Peyer's patch (tissue), 4 donors: ENCODE measurements at regions not wholly inside any gene's neighbourhood (a gene's known extent, or its start where the extent isn't known, plus 50 kb on each side); places are given as distances from the start of the nearest gene placed in this dataset.

Source experiments
- DNase-seq, 3 donors: peaks; one replicate each; pipeline ENCODE4 v3.0.0-alpha.2; 2017 to 2019
- H3K27ac ChIP-seq, 4 donors: fragments of 200-600 bp; sonication (generic); one replicate each; pipeline ENCODE4 v1.5.1; 2016 to 2019
- H3K27me3 ChIP-seq, 2 donors: fragments of 200-600 bp; sonication (generic); one replicate each; pipeline ENCODE4 v1.5.1; 2019
- H3K36me3 ChIP-seq, 3 donors: fragments of 200-600 bp; sonication (generic); one replicate each; pipeline ENCODE4 v1.5.1; 2016 to 2019
- H3K4me1 ChIP-seq, 4 donors: fragments of 200-600 bp; sonication (generic); one replicate each; pipeline ENCODE4 v1.5.1; 2016 to 2019
- H3K4me3 ChIP-seq, 4 donors: fragments of 200-600 bp; sonication (generic); 1 replicate in 3 of 4; 2 replicates in 1 of 4; pipeline ENCODE4 v1.5.1; 2016 to 2019; ENCODE audit warnings: mild to moderate bottlenecking in 1 of 4
- H3K9me3 ChIP-seq, 4 donors: fragments of 200-600 bp; sonication (generic); one replicate each; pipeline ENCODE4 v1.5.1; 2016 to 2019; ENCODE audit warnings: mild to moderate bottlenecking in 1 of 4
- CTCF ChIP-seq, 6 experiments: fragments of 450-650 bp in 4 of 6; fragments of 200-600 bp in 2 of 6; sonication (generic) in 1 of 6; IDR thresholded peaks; one replicate each; pipeline ENCODE4 v1.5.1; 2017 to 2019; ENCODE audit warnings: antibody characterized with exemption in 6 of 6, mild to moderate bottlenecking in 3 of 6, moderate library complexity in 1 of 6
- POLR2A ChIP-seq, 2 donors: fragments of 450-650 bp; IDR thresholded peaks; one replicate each; pipeline ENCODE4 v1.5.1; 2017; ENCODE audit warnings: antibody characterized with exemption in 2 of 2, mild to moderate bottlenecking in 2 of 2, moderate library complexity in 2 of 2

GRCh38 chr16:61150351-61150750, 885.9 kb downstream of the CDH8 start:
- Histone ChIP-seq H3K4me1 (no peaks in the 10 kb centered on the region), H3K9me3 (peaks cover 0 to 3% (median 0%) of the 10 kb centered on the region in 4 donors), H3K27ac (no peak overlapping the region), H3K27me3 (no peaks in the 10 kb centered on the region), H3K4me3 (no peak overlapping the region), H3K36me3 (no peaks in the 10 kb centered on the region)
- DNase-seq, result no peak
- TF ChIP-seq CTCF (IDR thresholded peaks at IDR 0.05) (no peak), POLR2A (IDR thresholded peaks at IDR 0.05) (no peak)

GRCh38 chr16:61149709-61150108, 886.5 kb downstream of the CDH8 start:
- DNase-seq, result no peak
- H3K27ac ChIP-seq, result no peak overlapping the region
- no peak for TF ChIP-seq POLR2A (IDR thresholded peaks at IDR 0.05)
- no peak for TF ChIP-seq CTCF (IDR thresholded peaks at IDR 0.05)
- H3K27me3 ChIP-seq, result no peaks in the 10 kb centered on the region
- H3K4me1 ChIP-seq, result no peaks in the 10 kb centered on the region
- H3K9me3 ChIP-seq, result peaks cover 0 to 3% (median 0%) of the 10 kb centered on the region in 4 donors
- H3K36me3 ChIP-seq, result no peaks in the 10 kb centered on the region
- no peak overlapping the region for H3K4me3 ChIP-seq

- no peaks in the 10 kb centered on the region for H3K27me3 ChIP-seq
- no peaks in the 10 kb centered on the region for H3K4me1 ChIP-seq
- H3K4me3 ChIP-seq, result no peak overlapping the region
- DNase-seq, result no peak
- TF ChIP-seq POLR2A (IDR thresholded peaks at IDR 0.05) (no peak), CTCF (IDR thresholded peaks at IDR 0.05) (no peak)
- H3K27ac ChIP-seq, result no peak overlapping the region
- H3K36me3 ChIP-seq, result no peaks in the 10 kb centered on the region
- peaks cover 0 to 3% (median 0%) of the 10 kb centered on the region in 4 donors for H3K9me3 ChIP-seq
Observed at GRCh38 chr16:61148930-61149329, 887.3 kb downstream of the CDH8 start.

GRCh38 chr16:61146429-61146828, 889.8 kb downstream of the CDH8 start:
- TF ChIP-seq POLR2A (IDR thresholded peaks at IDR 0.05), result no peak
- TF ChIP-seq CTCF (IDR thresholded peaks at IDR 0.05), result no peak
- H3K4me3 ChIP-seq, result no peak overlapping the region
- H3K36me3 ChIP-seq, result no peaks in the 10 kb centered on the region
- H3K27me3 ChIP-seq, result no peaks in the 10 kb centered on the region
- no peak overlapping the region for H3K27ac ChIP-seq
- no peak for DNase-seq
- no peaks in the 10 kb centered on the region for H3K4me1 ChIP-seq
- H3K9me3 ChIP-seq, result peaks cover 0 to 3% (median 0%) of the 10 kb centered on the region in 4 donors

GRCh38 chr16:61131447-61131846, 904.8 kb downstream of the CDH8 start:
- no peak for DNase-seq
- peaks cover 0 to 5% (median 0%) of the 10 kb centered on the region in 4 donors for H3K9me3 ChIP-seq
- H3K36me3 ChIP-seq, result no peaks in the 10 kb centered on the region
- H3K4me1 ChIP-seq, result no peaks in the 10 kb centered on the region
- H3K27ac ChIP-seq, result no peak overlapping the region
- no peaks in the 10 kb centered on the region for H3K27me3 ChIP-seq
- no peak overlapping the region for H3K4me3 ChIP-seq
- TF ChIP-seq POLR2A (IDR thresholded peaks at IDR 0.05), result no peak
- no peak for TF ChIP-seq CTCF (IDR thresholded peaks at IDR 0.05)
